Stimulated activated CD8-positive, alpha-beta memory T cell treated with anti-CD3 and anti-CD28 coated beads, Interleukin-4, amount 100 ng/mL, for 4 hours (primary cell): ENCODE measurements at regions not wholly inside any gene's neighbourhood (a gene's known extent, or its start where the extent isn't known, plus 50 kb on each side); places are given as distances from the start of the nearest gene placed in this dataset.

Source experiments
- DNase-seq, 2 donors: peaks; one replicate each; pipeline ENCODE4 v3.0.0-alpha.2; 2020; ENCODE audit warnings: low read depth in 2 of 2, low spot score in 1 of 2

DNA sequence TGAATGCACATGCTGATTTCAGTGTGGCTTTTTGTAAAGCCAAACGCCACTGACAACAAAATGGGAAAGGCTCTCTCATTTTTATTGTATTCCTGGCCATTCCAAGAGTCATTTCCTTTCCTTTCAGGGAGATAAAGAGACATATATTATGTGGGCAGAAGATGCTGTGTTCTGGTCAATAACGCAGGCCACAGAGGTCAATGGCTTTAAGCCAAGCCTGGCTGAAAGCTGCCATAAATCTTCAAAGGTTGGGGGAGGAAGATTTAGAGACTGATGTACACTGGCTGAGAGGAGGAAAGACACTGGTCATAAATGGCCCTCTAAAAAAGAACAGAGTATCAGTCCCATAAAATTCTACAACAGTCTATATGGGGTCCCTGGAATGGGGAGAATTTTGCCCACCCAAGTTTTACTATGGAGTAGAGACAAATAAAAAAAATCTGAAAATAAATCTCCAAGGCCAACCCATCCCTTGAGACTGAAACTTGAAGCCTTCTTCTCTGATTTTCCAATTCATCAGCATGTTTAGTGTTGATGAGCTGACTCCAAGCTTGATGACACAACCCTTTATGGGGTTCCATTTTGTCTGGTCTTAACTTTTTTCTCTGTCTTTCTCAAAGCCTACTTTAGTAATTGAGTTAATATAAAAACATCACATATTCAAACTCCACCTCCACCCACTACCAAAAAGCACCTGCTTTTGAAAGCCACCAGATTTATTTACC, 152.1 kb upstream of the SLC24A2 start:
- no peak for DNase-seq

DNA sequence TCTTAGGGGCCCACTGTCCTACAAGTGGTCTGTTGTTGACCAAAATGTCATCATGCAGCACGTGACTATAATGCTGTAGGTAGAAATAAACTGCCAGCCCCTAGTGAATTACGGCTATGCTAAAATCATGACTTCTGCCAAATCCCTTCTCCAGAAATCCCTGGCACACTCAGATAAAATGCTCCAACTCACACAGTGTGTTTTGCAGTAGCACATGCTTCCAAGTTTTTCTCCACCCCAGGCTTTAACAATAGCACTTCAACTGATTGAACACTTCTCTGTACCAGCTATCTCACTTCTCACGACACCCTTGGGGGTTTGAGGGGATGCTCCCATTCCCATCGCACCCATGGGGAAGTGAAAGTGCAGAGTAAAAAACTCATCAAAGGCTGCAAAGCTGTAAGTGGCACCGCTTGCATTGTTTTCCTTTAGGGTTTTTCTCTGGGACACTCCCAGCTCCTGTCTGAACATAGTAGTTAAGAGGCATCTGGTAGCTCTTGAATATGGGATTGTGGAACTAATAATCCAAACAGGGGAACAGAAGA, 151.0 kb upstream of the SLC24A2 start:
- DNase-seq = no peak

DNA sequence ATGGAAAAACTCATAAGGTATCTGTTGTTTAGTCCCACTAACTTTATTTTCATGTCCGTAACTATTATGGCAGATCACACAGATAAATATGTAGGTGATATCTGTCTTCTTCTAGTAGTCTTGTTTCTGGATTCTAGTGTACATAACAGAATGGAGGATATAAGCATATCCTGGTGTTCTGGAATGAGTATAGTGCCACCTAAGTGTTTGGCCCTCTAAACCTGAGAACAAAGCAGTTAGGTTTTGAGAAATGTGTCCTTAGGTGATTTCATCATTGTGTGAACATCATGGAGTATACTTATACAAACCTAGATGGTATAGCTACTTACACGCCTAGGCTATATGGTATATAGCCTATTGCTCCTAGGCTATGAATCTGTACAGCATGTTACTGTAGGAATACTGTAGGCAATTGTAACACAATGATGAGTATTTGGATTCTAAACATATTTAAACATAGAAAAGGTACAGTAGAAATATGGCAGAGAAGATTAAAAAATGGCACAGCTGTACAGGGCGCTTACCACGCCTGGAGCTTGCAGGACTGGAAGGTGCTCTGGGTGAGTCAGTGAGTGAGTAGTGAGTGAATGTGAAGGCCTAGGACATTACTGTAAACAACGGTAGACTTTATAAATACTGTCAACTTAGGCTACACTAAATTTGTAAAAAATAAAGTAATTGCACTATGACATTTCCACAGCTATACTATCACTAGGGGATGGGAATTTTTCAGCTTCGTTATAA, 150.3 kb upstream of the SLC24A2 start:
- no peak for DNase-seq

DNA sequence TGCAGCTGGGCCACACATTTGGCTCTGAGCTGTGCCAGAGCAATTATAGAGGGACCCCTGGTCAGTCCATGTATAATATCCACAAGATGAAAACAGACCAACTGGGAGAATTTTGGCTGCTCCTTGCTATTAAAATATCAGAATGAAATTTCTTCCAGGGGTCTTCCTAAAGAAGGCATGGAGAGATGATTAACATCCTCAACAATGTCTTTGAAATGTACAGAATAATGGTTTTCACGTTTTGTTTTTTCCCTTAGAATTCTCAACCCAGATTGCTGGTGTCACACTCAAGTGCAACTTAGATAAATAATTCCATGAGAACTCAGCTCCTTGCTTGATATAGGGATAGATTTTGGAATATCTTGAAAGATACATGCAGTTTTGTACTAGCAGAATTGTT, 148.3 kb upstream of the SLC24A2 start:
- DNase-seq = no peak

DNA sequence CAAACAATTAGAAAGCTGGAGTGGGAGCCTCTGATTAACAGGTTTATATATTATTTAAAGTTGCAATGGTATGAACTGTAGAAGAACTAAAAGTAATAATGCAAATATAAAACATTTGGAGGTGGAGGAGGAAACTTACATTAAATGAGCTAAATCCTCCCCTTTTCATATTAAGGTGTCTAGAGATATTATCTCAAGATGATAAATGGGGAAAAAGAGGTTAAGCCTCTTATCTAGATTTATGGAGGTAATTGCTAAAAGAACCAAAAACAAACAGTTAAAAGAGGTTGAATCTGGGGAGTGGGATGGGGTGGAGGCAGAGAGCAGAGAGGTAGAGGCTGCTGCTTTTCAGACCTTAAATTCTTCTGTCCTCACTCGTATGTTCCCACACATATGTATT, 147.8 kb upstream of the SLC24A2 start:
- DNase-seq = no peak

DNA sequence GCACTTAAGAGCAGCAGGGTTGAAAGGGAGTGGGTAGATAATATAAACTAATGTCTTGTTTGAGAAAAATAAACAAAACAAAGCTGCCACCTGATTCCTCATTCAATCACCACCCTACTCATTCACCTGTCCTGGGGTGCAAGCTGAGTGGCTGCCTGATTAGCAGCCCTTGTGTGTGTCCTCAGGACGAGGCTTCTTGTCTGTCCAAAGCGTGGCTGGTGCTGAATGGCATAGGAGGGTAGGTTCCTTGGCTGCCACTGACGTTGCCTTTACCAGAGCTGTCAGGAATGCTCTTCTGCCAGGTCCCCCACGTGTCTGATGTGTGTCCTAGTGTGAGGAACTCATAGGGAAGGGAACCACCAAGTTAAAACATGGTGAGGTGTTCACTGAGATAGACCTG, 146.6 kb upstream of the SLC24A2 start:
- no peak for DNase-seq

DNA sequence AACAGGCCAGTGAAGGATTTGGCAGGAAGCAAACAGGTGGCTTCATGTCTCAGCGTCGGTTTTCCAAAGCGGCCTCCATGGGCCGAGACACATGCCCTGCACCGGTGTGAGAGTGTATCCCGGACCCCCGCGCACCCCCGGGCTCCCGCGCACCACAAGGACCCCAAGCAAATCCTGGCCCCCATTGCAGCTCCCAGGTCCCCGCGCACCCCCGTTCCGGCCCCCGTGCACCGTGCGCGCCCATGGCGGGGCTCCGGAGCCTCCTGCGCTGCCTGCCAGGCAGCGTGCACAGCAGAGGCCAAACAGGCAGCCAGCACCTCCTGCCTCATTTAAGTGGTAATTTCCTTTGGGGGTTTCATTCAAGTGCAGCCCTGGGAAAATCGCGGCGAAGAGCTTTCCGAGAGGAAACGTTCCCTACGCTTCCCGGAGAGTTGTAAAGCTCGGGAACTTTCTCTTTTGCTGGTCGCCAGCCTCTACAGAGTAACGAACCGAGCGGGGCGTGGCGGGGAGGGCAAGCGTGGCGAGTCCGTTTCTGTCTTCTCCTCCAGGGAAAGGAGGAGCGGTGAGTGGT, 145.5 kb upstream of the SLC24A2 start:
- no peak for DNase-seq

DNA sequence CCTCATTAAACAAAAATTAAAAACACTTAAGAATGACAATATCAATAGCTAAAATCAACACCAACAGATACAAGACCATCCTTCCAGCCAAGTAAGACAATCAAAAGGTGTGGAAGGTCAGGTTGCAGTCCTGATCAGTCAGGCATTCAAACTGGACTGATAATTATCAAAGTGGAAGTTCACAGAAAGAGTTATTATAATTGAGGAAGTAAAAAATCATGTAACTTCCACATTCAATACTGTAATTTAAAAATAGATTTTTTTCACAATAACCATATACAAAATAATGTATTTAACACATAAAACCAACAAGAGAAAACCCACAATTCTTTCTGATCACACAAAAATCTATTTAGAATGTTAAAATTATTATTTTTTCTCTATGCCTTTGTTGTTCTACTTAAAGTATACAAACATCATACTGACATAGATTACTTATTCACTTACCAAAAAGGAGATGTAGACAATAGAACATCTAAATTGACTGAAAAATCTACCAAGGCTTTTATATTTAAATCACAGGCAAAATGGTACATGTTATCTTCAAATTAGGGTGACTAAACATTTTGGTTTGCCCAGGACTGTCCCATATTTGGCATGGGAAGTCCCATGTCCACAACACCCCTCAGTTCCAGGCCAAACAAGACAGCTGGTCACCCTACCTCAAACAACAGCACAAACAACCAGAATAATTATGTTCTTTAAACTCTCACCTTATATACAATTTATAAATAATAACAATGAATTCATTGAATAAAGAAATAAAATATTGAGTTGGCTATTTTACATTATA, 142.5 kb upstream of the SLC24A2 start:
- DNase-seq = no peak

DNA sequence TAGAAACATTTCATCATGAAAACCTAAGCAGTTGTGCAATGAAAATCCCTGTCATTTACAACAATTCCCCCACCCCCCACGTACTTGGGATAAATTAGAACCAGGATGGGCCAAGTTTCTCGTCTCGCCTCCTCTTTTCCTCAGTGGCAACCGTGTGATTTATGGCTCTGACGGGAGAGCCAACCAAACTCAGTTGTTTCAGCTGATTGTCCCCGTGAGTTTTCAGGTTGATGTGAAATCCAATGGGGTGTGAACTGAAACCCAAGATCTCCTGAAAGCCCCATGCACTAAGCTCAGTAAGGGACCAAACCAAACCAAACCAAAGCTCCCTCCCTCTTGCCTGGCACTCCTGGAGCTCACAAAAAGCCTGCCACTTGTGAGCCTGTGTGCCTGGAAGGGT, 138.7 kb upstream of the SLC24A2 start:
- DNase-seq = no peak

DNA sequence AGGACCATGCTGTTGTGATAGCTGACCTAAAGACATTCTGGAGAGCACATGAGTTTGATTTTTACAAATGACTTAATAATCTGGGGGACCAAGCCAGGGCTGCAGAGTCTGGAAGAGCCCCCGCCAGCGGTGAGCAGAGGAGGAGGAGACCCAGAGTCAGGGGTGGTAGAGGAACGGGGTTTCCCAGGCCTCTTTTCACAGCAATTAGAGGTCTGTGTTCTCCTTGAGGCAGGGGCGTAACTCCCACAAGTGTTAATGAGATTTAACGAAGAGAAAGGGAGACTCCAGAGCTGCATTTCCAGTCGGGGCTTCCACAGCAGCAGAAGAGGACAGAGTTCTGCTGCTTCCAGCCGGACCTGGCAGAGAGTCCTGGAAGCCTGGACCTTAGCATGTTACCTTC, 137.9 kb upstream of the SLC24A2 start:
- DNase-seq = no peak

DNA sequence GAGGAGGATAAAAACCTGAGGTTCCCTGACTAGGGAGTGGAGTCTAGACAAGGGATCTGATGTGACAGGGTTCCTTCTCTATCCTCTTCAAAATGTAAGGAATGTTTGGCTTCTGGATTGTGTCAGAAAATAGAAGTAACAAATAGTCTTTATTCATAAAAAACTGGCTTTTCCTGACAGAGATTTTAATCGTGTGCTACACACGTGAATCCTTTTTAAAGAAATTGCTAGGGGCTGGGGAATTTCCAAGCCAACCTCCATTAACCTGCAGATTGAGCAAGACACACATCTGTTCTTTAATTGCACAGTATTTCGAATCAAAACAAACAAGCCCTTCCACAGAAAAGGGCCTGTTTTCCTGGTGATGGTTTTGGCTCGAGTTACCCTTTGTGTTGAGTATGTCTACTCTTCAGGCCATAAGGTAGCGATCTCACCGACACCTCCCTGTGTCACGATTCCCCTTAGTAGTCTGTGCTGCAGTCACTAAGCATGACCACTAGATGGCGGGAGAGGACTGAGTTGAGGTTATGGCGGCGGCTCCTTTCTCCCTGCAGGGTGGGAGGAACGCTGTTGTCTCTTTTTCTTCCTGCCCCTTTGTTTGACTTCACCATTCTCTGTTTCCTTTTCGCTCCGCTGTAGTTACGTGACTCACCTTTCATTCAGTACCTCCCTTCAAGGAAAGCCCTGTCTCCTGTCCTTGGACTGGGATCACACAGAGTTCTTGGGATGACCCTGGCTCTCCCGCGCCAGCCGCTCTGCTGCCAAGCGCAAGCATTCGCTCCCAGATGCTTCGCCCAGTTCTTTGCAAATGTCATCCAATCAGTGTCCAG, 137.1 kb upstream of the SLC24A2 start:
- DNase-seq = peak; percentile 51 to 52

DNA sequence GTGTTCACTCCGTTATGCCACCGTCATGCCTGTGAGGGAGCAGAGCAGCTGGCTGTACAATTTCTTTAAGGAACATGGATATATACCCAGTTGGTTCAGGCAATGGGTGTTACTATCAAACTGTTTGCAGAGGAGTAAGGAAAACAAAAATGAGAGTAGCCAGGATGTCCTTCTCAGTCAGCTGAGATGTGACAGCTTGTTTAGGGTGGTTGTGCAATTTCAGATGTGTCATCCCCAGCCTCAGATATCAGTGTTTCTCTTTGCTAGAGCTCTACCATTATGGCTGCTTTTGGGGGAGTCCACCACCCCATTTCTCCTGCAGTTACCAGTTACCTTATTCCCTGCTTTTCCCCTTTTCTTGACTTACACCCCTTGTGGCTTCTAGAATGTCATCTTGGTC, 135.2 kb upstream of the SLC24A2 start:
- DNase-seq = no peak

DNA sequence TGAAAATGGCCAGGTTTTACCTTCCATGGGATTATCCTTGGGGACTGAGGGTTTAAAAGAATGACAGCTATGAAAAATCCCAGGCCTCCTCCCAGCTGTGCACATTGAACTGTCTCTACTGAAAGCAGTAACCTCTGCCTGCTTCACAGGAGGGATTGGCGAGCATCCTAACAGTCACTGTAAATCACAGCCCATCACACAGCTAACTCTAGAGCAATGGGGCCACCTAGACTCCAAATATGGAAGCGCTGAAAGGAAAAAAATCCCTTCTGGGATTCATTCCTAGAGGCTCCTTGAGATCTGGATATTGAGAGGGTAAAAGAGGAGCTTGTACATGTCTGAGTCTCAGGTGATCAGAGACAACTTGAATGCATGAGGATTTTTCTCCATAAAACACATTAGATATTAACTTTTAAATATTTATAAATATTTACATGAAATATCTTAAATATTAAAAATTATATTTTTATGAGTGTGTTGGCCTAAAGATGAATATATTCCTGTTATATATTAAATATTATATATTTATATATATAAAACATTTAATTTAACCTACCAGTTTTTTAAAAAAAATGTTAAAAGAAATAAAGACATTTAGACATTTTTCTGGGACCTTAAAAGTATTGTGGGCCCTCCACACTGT, 133.8 kb upstream of the SLC24A2 start:
- no peak for DNase-seq

DNA sequence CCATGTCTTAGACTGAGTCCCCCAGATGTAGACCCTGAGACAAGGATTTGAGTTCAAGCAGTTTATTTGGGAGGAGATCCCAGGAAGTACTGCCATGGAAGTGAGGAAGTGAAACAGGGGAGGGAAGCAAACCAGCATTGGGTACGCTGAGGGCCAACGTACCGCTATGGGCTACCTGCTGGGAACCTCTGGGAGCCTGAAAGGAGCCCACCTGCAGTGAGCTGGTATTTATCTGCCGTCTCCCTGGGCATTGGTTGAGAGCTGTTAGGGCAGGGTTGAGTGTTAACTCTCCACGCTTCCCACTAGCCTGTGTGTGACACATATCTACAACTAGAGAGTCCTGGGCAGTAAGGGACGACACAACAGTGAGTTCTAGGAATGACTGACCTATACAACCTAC, 131.6 kb upstream of the SLC24A2 start:
- no peak for DNase-seq

DNA sequence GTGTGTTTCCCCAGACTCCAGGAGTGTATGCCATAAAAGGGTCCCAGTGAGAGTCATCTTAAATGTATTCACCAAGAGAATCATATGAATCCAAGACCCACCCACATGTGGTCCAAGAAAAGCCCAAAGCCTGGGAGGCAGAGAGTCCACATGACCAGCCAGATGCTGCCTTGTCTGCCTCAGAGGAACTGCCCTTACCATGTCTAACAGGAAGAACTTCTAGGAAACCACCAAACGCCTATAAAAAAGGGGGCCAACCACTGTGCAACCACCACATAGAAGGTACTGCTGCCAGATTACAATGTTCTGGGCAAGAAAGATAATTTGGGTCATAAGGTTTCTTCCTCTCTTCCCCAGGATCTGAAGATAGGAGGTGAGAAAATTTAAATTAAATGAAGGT, 129.8 kb upstream of the SLC24A2 start:
- no peak for DNase-seq

DNA sequence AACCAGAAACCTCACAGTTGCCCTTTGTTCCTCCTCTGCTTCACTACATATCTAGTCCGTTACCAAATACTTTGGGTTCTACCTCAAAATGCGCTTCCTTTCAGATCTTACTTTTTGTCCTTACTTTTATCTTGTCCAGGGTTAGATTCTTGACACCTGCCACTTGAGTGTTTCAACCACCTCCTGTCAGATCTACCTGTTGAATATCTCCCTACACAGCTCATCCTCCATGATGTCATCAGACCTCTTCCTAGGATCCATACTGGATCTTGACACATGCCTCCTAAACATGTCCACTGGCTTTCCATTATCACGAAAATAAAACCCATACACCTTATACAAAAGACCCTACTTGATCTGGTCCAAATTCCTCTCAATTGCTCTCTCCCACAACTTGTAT, 125.2 kb upstream of the SLC24A2 start:
- no peak for DNase-seq

DNA sequence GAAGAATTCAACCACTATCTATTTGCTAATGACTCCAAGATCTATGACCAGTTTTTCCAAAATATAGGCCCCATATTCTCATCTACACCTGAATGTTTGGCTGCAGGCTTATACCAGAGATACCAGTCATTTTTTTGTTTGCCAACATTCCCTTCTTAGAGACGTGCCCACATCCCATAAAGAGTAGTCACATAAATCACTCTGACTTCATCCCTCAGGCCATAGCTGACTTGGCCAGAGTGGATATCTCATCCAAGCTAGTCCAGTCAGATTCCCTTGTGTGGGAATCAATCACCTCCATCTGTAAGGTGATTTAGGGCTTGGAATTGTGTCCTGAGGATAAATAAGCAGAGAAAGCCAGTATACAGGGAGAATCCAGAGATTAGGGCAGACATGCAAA, 124.3 kb upstream of the SLC24A2 start:
- no peak for DNase-seq

DNA sequence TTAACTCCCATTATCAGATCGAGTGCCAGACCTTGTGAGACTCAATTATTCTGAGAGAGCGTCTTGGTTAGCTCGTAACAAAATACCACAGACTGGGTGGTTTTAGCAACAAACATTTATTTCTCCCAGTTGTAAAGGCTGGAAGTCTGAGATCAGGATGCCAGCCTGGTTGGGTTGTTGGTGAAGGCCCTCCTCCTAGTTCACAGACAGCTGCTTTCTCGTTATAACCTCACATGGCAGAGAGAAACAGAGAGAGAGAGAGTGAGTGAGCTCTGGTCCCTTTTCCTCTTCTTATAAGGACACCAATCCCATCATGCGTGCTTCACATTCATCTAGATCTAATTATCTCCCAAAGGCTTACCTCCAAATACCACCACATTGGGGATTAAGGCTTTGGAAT, 114.2 kb upstream of the SLC24A2 start:
- DNase-seq = no peak

DNA sequence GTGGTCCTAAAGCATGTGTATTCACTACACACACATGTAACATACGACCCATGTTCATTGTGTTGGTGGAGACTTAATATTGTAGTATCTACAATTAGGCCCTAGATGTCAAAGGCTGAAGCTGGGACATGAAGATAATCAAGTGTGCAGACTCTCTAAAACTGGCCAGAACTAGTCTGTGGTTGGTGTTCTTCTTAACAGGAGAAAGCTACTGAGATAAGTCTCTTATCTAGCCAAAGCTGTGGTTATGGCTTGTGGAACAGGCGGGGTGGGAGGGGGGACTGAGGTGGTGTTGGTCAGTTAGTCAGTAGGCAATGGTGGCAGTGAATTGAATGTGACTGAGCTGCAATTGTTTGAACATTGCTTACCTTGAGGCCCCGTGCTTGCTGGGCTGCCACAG, 112.7 kb upstream of the SLC24A2 start:
- no peak for DNase-seq

DNA sequence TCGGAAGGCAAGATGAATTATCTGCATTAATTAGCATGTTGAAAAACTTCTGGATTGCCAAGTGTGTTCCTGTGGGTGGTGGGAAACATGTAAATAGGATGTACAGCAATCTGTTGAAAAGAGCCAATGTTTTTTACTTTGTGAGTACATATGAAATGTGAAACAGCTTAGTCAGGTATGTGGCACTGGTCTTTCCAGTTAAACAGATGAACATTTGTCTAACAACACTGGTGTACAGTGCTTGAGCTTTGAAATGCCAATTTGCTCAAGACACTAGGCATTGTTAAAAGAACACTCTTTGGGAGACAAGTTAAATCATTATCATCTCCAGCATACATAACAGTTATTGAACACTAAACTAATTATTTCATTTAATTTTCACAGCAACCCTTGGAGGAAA, 107.3 kb upstream of the SLC24A2 start:
- no peak for DNase-seq
